H1 (cell line): ENCODE measurements at regions not wholly inside any gene's neighbourhood (a gene's known extent, or its start where the extent isn't known, plus 50 kb on each side); places are given as distances from the start of the nearest gene placed in this dataset.

Experiments
- CBX8 ChIP-seq: fragments of 300-800, 300-1000 bp; sonication (generic); IDR thresholded peaks from 2 replicates; pipeline ENCODE4 v1.7.1; 2016; ENCODE audit warnings: low read depth, low read length, borderline replicate concordance
- CHD7 ChIP-seq: fragments of 300-600 bp; sonication (generic); IDR thresholded peaks from 2 replicates; pipeline ENCODE4 v1.7.1; 2012; ENCODE audit warnings: low read length, moderate library complexity, mild to moderate bottlenecking, inconsistent platforms; ENCODE audit not compliant: insufficient replicate concordance
- EP300 ChIP-seq, 2 experiments: IDR thresholded peaks; 1 replicate in 1 of 2; 2 replicates in 1 of 2; pipeline ENCODE4 v1.6.1; 2011 to 2012; ENCODE audit warnings: low read depth in 2 of 2, low read length in 2 of 2, mild to moderate bottlenecking in 2 of 2, borderline replicate concordance in 1 of 2, inconsistent platforms in 1 of 2, moderate library complexity in 1 of 2
- GABPA ChIP-seq: IDR thresholded peaks from 2 replicates; pipeline ENCODE4 v1.6.1; 2011; ENCODE audit warnings: mild to moderate bottlenecking, low read length, moderate library complexity, borderline replicate concordance; ENCODE audit not compliant: insufficient read depth
- JUN ChIP-seq: IDR thresholded peaks from 2 replicates; pipeline ENCODE4 v1.6.1; 2011; ENCODE audit warnings: low read depth, mild to moderate bottlenecking, improper control_type of control experiment, low read length
- KDM1A ChIP-seq: fragments of 200-600, 300-600 bp; sonication (generic); IDR thresholded peaks from 2 replicates; pipeline ENCODE4 v1.7.1; 2016; ENCODE audit warnings: mild to moderate bottlenecking, low read length, borderline replicate concordance
- POU5F1 ChIP-seq: IDR thresholded peaks from 2 replicates; pipeline ENCODE4 v1.6.1; 2011; ENCODE audit warnings: low read depth, mild to moderate bottlenecking, low read length, moderate library complexity
- SIX5 ChIP-seq: IDR thresholded peaks from 2 replicates; pipeline ENCODE4 v1.6.1; 2011; ENCODE audit warnings: mild to moderate bottlenecking, low read depth, low read length
- SRF ChIP-seq: IDR thresholded peaks from 2 replicates; pipeline ENCODE4 v1.6.1; 2011; ENCODE audit warnings: mild to moderate bottlenecking, low read depth, low read length, moderate library complexity
- TAF1 ChIP-seq: IDR thresholded peaks from 2 replicates; pipeline ENCODE4 v1.6.1; 2011; ENCODE audit warnings: mild to moderate bottlenecking, low read depth, low read length
- TBP ChIP-seq: IDR thresholded peaks from 2 replicates; pipeline ENCODE4 v1.6.1; 2011; ENCODE audit warnings: low read depth, low read length, improper control_type of control experiment
- TEAD4 ChIP-seq: IDR thresholded peaks from 2 replicates; pipeline ENCODE4 v1.6.1; 2012; ENCODE audit warnings: low read depth, low read length, inconsistent platforms, mixed read lengths

GRCh38 chr2:225891771-225892170 lies 492.3 kb downstream of the NYAP2 start (continued):
- TF ChIP-seq CHD7 (no peak), CBX8 (no peak), EP300 (IDR thresholded peaks at IDR 0.05; ENCODE audit: borderline replicate concordance in 1 of 2, low read depth in 2 of 2, low read length in 2 of 2) (no peak), TAF1 (no peak), GABPA (no peak), JUN (no peak), SRF (no peak), POU5F1 (no peak), SIX5 (no peak), TBP (no peak), KDM1A (no peak), TEAD4 (no peak)
